GM21360 (cell line): ENCODE measurements at regions not wholly inside any gene's neighbourhood (a gene's known extent, or its start where the extent isn't known, plus 50 kb on each side); places are given as distances from the start of the nearest gene placed in this dataset.

Experiments used
- ATAC-seq: cut with Tn5 transposase; IDR thresholded peaks from one replicate; pipeline ENCODE4 v1.9.1; 2021; ENCODE audit warnings: mild to moderate bottlenecking, moderate library complexity; ENCODE audit not compliant: unreplicated experiment

DNA sequence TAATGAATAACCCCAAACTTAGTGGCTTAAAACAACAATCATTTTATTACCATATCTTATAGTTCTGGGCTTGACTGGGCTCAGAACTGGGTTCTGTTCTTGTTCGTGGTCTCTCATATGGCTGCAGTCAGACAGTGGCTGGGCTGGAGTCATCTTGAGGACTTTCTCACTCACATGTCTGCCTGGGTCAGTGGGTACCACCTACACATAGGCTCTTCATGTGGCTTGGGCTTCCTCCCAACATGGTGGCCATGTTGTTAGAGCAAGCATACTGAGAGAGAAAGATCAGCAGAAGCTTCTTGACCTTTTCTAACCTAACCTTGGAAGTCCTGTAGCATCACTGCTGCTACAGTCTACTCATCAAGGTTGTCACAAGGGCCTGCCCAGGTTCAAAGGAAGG, 158.6 kb upstream of the SDK2 start:
- ATAC-seq: no peak

DNA sequence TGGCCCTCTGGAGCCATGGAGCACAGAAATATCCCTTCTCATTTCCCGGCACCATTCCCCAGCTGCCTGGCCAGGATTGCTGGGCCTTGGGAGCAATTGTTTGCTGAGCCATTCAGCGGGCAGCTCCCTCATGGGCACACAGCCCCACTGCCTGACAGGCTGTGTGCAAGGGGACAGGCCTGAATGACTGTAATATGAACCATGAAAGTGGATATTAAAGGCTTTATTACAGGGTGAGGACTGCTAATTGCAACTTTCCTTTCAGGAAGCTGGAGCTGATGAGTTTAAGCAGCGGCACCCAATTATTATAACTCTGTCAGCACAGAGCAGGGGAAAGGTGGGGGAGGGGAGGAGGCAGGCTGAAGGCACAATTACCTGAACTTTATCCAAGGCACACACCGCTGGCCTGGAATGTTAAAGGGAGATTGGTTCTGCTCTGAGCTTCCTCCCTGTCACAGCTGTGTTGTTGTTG, 159.8 kb upstream of the SDK2 start:
- ATAC-seq: no peak

DNA sequence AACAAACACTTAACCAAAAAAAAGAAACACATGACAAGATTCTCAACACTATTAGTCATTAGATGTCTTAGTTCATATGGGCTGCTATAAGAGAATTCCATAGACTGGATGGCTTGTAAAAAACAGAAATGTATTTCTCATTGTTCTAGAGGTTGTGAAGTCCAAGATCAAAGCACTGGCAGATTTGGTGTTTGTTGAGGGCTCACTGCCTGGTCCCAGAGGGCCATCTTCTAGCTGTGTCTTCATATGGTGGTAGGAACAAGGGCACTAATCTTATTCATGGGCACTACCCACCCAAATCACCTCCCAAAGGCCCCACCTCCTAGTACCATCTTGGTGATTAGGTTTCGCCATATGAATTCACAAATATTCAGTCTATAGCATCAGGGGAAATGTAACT, 162.5 kb upstream of the SDK2 start:
- ATAC-seq: no peak

DNA sequence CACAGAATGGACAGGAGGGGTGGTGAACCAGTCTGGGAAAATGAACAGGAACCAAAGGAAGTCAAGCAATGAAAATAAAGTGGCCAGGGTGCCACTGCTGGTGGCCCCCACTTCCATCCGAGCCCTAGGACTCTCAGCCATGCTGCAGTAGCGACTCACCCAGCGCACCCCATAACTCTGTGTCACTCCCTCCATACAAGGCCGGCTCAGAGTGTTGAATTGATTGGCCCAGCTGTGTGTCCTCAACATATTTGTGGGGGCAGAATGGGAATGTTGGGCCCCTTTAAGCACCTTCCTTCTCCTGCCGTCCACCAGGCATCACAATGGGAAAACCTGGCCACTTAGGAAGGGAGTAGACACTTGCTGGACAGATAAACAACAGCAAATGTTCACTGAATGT, 169.0 kb upstream of the SDK2 start:
- ATAC-seq: no peak

DNA sequence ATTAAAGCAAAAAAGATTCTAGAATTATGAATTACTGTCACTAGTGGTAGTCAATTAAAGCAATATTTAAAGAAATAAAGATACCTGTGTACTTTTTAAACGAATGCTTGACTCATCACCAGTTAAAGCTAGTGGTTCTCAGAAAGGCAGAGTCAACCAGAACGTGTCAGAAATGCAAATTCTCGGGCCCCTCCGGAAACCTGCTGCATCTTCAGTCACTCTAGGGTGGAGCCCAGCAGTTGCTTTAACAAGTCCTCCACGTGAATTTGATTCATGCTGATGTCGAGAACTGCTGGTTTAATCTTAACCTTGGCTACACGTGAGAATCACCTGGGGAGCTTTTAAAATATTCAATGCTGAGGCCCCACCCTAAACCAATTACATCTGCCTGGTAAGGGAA, 169.8 kb upstream of the SDK2 start:
- ATAC-seq: no peak

DNA sequence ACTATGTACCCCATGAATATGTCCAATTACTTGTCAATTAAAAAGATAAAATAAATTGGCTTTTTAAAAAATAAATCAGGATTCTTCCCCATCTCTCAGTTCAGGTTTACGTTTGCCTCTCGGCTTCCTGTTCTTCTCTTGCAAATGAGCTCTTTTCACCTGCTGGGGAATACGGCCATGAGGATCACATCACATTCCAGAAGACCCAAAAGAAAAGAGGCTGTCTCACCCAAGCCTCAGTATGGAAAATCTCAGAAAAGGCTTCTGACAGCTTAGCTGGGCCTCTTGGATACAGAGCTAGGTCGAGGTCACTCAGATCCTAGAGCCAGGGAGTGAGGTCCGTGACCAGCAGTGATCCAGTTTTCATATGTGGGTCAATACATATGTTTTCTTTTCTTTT, 171.2 kb upstream of the SDK2 start:
- ATAC-seq: no peak

DNA sequence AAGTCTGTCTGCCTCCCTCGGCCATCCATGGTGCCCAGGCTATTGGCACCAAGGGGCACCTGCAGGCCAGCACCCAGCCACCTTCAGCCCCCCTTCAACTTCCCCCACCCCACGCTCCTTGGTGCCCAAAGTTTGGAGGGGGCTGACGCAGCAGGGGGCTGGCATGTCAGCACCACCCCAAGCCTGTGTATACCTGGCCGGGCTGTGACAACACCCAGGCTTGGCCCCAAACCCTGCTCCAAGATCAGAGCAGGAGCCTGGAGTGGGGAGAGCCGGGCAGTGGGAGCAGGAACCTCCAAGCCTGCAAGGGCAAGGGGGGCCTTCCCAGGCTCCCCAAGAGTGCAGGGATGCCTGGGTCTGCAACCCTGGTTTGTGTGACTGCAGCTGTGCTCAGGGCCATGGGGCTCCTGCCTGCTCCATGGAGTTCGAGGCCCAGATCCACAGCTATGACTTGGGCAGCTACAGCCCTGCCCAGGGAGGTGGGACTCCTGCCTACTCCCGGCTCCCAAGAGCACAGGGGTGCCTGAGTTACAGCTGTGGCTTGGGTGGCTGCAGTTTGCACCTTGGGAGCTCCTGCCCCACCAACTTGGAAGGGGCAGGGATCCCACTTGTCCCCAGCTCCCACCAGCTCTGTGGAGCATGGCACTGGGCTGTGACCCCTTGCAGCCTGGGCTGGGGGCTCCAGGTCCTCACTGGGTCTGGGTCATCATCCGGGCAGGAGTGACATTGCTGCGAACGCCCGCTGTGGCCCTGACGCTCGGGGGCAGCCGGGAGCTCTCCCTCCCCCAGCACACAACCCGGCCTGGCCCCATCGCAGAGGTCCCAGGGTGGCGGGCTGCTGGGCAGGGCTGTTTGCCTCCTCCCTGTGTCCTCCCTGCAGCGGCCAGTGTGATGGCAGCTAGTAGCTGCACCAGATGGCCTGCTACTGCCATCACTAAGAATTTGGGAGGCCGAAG, 175.5 kb upstream of the SDK2 start:
- ATAC-seq: no peak

DNA sequence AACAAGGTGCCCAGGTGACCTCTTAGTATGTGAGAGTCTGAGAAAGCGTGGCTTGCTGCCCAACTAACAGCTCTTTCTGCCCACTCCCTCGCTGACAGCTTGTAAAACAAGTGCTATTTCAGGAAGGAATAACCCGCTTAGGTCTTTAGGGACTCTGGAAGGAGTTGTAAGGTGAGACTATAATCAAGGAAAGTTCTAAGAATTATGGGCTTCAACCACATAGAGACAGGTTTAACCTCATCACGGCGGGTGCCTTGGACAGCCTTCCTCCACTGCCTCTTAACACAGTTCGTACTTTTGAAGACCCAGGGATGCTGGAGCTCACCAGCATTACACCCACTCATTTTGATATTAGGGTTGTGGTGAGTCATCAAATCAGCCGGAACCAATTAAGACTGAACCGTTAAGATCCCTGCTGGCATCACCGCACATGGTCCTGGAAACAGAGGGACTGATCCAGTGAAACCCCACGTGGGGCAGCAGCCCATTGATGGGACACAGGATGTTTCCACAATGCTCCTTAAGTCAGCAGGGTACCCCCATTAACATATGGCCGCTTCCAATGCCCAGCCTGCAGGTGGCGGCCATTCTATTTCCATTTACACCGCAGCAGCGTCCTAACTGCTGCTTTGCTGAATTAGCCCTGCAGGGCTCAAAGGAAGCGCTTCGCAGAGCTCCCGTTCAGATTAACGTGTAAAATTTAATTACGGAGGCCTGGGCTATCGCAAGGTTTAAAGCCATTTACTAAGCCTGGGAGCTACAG, 176.6 kb upstream of the SDK2 start:
- no peak for ATAC-seq

DNA sequence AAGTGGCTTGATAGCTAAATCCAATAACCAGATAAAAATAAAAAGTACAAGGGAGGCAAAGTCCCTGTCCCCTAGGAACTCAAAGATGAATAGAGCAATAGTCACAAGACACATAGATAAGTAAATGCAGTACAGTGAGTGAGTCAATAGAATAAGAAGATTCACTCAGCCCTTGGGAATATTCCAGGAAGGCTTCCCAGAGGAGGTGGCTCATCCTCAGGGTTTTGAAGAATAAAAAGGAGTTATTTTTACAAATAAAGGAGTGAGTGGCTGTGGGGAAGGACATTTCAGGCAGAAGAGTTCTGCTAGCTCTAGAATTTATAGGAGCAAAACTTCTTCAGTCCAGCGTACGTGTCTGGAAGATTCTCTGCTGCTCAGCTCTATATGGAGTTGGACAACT, 177.4 kb upstream of the SDK2 start:
- ATAC-seq: no peak

DNA sequence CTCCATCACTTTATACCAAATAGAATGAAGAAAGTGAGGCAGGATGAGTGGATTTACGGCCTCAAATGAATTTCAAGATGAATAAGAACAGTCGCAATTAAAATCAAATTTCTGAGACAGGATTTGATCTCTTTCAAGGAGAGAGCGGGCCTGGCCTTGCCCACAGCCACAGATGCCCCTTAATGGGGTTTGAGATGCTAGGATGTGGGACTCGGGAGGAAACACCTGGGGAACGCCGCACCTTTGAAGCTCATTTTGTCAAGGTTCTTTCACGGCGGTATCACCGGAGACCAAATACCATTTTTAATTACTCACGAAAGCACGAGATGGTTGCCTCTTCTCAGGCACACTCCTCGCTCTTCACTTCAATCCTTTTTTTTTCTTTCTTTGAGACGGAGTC, 178.1 kb upstream of the SDK2 start:
- ATAC-seq: no peak

DNA sequence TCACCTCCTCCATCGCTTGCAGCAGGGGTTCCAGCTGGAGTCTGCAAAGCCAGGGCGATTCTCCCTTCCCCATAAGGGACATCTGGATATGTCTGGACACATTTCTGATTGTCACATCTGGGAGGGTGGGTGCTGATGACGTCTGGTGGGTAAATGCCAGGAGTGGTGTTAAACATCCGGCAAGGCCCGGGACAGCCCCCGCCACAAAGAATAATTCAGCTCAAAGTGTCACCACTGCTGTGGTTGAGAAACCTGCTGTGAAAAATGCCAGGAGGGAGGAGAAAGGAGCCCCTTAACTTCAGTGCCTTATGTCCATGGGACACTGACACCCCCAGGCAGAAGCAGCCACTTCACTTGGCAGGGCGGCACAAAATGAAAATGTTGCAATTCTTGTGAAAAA, 179.4 kb upstream of the SDK2 start:
- ATAC-seq: no peak

DNA sequence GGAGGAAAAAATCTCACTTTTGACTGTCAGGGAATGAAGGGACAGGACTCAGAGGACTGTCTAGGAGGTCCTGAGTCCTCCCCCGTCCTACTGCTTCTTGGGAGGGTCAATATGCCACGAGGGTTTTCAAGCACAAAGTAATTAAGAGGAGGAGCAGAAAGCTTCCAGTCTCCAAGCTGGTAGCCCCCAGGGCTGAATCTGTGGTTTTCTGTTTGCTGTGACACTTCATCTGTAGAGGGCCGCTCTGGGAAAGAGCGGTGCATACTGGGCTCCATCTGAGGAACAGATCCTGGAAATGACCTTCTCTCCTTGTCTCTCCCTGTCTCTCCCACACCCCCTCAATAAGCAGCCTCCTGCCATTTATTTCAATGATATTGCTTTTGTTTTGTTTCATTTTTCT, 180.1 kb upstream of the SDK2 start:
- ATAC-seq: no peak

DNA sequence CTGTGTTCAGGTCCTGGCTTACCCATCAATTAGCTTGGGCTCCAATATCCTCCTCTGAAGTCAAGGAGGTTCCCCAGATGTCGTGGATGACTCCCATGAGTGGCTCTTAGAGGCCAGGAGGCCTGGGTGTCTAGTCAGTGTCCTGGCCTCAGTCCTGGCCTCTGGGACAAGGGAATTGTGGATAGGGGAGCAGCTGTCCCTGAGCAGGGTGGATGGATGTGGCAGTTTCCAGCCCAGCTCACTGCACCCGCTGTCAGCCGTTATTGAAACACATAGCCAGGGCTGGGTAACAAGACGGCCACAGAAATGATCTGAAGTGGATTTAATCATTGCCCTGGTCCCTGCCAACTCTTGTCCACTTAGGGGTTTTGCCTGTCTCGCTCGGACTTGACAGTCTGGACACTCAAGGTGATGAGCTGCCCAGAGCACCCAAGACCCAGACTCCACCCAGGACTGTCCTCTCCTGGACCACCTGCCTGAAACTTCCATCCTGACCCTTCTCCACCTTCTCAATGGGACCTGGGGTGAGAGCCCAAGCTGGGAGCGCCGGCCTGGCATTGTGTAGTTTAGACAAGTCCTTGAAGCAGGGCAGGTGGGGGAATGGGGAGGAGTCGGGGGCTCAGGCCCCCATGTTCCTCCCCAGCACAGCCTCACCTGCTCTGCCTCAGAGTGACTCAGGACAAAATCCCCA, 182.1 kb upstream of the SDK2 start:
- ATAC-seq: no peak

DNA sequence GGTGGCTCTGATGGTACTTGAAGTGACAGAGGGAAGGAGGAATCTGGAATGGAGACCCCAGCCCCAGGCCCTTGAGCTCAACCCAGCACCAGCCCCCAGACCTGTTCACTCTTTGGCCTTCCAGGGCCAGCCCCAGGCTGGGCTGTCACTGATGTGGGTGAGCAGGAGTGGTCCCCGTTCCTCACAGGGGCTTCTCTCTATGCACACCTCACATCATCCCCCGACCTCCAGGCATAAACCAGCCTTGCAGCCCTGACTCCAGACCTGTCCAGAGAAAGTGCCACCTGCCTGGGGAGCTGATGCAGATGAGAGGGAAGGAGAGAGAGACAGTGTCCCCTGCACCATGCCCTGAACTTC, 182.6 kb upstream of the SDK2 start:
- ATAC-seq: no peak

DNA sequence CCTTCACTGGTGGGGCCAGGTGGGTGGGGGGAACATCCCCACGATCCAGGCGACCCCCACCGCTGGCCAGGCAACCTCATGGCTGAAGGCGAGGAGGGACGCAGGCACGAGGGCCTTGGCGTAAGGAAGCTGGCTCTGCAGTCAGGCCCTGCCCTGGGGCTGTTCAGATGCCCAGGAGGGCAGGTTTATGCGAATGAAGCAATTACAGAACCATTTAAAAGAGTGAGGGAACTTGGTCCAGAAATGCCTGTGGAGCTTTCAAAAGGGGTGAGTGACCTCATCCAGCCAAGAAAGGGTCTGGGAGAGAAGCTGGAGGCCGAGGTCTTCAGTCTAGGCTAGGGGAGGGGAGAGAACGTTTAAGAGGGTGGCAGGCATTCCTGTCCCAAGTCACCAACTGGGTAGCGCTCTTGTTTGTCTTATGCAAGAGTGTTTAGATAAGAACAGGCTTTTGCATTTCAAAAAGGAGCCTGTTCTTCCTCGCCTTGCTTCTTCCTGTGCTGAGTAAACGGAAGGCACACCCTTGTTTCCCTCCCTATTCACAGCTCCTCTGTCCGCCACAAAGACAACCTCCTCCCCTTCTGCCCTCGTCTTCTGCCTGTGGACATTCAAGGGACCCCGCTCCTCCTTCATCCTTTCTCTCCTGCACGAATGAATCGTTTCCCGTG, 183.5 kb upstream of the SDK2 start:
- no peak for ATAC-seq

DNA sequence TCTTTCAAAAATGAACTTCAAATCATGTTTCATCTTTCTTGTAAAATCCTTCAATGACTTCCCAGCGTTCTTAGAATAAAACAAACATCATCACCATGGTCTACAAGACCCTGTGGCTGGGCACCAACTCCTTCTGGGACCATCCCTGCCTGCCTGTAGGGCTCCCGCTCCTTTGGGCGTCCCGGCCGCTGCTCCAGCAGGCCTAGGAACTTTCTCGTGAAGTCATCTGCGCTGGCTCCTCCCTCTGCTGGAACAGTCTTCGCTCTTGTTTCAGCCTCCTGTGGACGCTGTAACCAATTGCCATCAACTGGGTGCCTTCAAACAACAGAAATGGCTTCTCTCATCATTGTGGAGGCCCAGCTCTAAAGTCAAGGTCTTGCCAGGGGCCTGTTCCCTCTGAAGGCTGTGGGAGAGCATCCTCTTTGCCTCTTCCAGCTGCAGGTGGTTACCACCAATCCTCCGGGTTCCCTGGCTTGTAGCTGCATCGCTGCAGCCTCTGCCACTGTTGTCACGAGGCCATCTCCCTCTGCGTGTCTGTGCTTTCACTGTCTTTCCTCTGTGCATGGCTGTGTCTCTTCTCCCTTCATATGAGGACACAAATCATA, 185.5 kb upstream of the SDK2 start:
- ATAC-seq: no peak

DNA sequence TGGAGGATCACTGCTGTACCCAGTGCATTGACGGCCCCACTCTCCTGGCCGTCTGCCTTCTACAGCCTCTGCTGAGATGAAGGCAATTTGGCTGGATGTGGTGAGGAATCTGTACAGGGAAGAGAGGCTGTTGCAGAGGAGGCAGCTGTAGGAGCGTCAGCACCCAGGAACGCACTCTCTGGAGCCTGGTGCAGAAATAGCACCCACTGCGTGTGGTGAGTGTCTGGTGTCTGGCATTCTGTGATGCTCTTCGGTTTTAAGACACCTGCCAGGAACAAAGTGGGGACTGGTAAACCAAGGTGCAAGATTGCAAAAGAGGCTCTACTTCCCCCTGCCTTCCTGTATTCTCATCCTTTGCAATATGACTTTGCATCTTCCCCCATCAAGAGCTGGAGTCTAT, 187.5 kb upstream of the SDK2 start:
- ATAC-seq: no peak

DNA sequence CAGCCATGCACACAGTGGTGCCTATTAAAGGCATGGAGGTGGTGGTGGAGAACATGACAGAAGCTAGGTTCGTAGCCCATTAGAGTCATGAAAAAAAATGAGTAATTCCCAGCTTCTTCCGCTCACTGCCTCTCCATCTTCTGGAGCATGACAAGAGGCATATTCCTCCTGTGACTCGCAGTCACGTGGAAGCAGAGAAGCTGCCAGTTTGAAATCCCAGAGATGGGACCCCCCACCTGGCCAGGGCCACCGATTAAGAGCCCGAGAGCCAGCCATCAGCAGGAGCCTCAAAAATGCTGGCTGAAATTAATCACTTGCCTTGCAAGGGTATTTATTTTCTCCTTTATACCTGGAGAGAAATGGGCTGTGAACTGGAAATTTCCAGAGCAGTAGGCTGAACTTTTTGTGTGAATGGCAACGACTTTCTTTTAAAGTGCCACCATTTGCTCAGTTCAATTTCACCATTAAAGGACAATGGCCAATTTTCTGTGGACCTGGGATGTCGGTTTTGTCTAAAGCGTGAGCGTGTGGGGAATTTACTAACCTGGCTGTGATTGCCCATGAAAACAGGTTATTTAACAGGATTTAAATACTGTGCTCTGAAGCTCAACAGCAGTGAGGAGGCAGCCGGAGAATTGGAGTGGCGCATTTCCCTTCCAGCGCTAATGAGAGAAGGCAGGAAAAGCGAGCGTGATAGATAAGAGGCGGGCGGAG, 189.7 kb upstream of the SDK2 start:
- ATAC-seq: no peak

DNA sequence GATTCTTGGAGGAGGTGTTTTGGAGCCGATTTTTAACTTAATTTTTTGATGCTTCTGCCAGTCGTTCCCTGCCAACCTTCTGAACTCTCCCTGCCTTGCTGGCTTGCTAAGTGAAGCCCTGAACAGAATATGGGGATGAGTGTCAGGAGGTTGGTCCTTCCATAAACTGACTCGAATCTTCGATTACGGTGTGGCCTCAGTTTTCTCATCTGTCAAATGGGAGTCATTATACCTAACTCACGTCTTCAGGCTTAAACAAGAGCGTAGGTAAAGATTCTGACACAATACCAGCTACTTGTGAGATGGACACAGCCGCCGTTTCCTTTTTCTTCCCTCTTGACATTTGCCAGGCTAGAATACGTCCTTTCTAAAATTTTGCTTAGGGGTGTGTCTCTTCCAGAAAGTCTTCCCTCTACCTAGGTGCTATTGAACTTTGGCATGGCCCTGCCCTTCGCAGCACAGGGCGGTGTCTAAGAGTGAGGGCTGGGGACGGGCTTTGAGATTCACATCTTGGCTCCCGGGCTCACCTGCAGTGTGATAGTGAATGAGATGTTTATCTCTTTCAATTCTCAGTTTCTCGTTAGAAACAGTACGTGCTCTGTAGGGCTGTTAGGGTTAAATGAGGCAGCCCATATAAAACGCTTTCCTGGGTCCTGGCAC, 190.6 kb upstream of the SDK2 start:
- ATAC-seq: no peak

DNA sequence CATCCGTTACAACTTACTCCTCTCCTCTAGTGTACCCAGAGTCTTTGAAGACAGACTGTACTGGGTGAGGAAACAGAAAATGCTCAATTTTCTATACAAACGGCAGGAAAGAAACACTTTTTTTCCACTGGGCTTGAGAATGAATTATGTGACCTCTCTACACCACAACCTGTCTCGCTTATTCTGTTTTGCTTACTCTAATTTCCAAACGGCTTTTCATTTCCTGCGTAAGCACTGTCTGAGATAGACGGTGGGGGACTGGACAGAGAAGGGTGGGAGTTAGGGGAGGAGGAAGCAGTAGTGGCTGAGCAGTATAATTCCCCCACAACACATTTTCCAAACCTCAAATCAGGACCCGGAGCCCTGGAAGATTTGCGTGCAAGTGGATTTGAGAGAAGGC, 191.4 kb upstream of the SDK2 start:
- ATAC-seq: no peak
